ENCODE measurements at regions not wholly inside any gene's neighbourhood (a gene's known extent, or its start where the extent isn't known, plus 50 kb on each side); places are given as distances from the start of the nearest gene placed in this dataset.

DNA sequence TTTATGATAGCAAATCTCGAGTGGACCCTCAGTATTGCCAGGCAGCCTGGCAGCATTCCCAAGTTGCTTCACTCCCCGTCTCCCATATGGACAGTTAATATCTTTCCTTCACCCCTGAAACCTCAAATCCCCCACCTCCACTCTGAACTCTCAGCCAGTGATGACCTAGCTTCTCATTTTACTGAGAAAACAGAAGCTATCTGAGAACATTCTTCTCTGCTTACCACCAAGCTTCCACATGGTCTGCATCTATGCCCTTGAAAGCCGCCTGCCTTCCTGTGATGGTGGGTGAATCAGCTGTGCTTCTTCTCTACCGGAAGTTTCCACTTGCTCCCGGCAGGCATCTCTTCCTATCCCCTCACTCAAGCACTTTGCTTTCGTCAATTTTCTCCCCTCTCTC lies 529.2 kb downstream of the EPHA4 start:
- ChIA-PET CTCF (no interaction called here), POLR2A (ENCODE audit: unreplicated experiment) (no interaction called here)
- no TSS peak for BruUV-seq (replicated peaks)
- Histone ChIP-seq H3K9ac (ENCODE audit: low read length) (no peak overlapping the region), H3K27me3 (ENCODE audit: low read length) (no peaks in the 10 kb centered on the region), H4K20me1 (ENCODE audit: low read length) (no peaks in the 10 kb centered on the region), H3K4me3 (ENCODE audit: low read length) (no peak overlapping the region), H2AFZ (ENCODE audit: low read length) (no peak overlapping the region), H3K36me3 (ENCODE audit: low read depth, low read length) (no peaks in the 10 kb centered on the region), H3F3A (ENCODE audit: low read length, unreplicated experiment) (no peaks in the 10 kb centered on the region), H3K9me2 (replicated peaks; ENCODE audit: low read length) (no peaks in the 10 kb centered on the region), H3K79me2 (ENCODE audit: low read length) (no peaks in the 10 kb centered on the region), H3K9me3 (ENCODE audit: low read length) (no peaks in the 10 kb centered on the region), H3K27ac (ENCODE audit: low read length) (no peak overlapping the region), H3K4me2 (ENCODE audit: low read length) (no peak overlapping the region), H3K4me1 (ENCODE audit: insufficient read depth, low read length) (no peaks in the 10 kb centered on the region)
- intact Hi-C loops (cut with micrococcal nuclease) = no loop called here
- TF ChIP-seq EZH2 (IDR thresholded peaks at IDR 0.05; ENCODE audit: low read length, unreplicated experiment) (no peak), EZH2phosphoT487 (IDR thresholded peaks at IDR 0.05; ENCODE audit: borderline replicate concordance, low read length) (no peak)
- TF ChIP-seq, protein P1, sequence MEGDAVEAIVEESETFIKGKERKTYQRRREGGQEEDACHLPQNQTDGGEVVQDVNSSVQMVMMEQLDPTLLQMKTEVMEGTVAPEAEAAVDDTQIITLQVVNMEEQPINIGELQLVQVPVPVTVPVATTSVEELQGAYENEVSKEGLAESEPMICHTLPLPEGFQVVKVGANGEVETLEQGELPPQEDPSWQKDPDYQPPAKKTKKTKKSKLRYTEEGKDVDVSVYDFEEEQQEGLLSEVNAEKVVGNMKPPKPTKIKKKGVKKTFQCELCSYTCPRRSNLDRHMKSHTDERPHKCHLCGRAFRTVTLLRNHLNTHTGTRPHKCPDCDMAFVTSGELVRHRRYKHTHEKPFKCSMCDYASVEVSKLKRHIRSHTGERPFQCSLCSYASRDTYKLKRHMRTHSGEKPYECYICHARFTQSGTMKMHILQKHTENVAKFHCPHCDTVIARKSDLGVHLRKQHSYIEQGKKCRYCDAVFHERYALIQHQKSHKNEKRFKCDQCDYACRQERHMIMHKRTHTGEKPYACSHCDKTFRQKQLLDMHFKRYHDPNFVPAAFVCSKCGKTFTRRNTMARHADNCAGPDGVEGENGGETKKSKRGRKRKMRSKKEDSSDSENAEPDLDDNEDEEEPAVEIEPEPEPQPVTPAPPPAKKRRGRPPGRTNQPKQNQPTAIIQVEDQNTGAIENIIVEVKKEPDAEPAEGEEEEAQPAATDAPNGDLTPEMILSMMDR (conservative IDR thresholded peaks at IDR 0.05; ENCODE audit: low read depth, low read length) = no peak
- ATAC-seq = no peak
- no peak for DNase-seq

DNA sequence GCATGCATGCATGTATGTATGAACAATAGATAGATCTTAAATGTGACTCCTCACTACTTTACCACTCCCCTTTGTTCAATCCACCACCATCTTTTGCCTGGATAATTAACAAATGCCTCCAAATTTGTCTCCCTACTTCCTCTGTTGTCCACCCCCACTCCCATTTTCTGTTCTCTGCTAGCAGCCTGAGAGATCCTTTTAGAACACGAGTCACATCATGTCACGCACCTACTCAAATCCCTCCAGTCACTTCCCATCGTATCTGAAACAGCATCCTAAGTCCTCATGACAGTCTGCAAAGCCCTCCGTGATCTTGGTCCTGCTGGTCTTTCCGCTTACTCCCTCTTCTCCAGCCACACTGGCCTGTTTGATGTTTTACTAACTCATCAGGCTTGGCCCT lies 527.3 kb downstream of the EPHA4 start:
- no peak for DNase-seq
- Histone ChIP-seq H3K4me3 (ENCODE audit: low read length) (no peak overlapping the region), H3F3A (ENCODE audit: low read length, unreplicated experiment) (no peaks in the 10 kb centered on the region), H3K79me2 (ENCODE audit: low read length) (no peaks in the 10 kb centered on the region), H3K9me2 (replicated peaks; ENCODE audit: low read length) (no peaks in the 10 kb centered on the region), H3K9me3 (ENCODE audit: low read length) (no peaks in the 10 kb centered on the region), H2AFZ (ENCODE audit: low read length) (no peak overlapping the region), H3K27ac (ENCODE audit: low read length) (no peak overlapping the region), H3K27me3 (ENCODE audit: low read length) (no peaks in the 10 kb centered on the region), H3K36me3 (ENCODE audit: low read depth, low read length) (no peaks in the 10 kb centered on the region), H3K4me2 (ENCODE audit: low read length) (no peak overlapping the region), H3K4me1 (ENCODE audit: insufficient read depth, low read length) (no peaks in the 10 kb centered on the region), H4K20me1 (ENCODE audit: low read length) (no peaks in the 10 kb centered on the region), H3K9ac (ENCODE audit: low read length) (no peak overlapping the region)
- ATAC-seq = no peak
- intact Hi-C loops (cut with micrococcal nuclease) = no loop called here
- ChIA-PET POLR2A (ENCODE audit: unreplicated experiment) (no interaction called here), CTCF (no interaction called here)
- no TSS peak for BruUV-seq (replicated peaks)
- TF ChIP-seq EZH2 (IDR thresholded peaks at IDR 0.05; ENCODE audit: low read length, unreplicated experiment) = no peak
- no peak for TF ChIP-seq EZH2phosphoT487 (IDR thresholded peaks at IDR 0.05; ENCODE audit: borderline replicate concordance, low read length)
- TF ChIP-seq, protein P1 (conservative IDR thresholded peaks at IDR 0.05; ENCODE audit: low read depth, low read length) = no peak

DNA sequence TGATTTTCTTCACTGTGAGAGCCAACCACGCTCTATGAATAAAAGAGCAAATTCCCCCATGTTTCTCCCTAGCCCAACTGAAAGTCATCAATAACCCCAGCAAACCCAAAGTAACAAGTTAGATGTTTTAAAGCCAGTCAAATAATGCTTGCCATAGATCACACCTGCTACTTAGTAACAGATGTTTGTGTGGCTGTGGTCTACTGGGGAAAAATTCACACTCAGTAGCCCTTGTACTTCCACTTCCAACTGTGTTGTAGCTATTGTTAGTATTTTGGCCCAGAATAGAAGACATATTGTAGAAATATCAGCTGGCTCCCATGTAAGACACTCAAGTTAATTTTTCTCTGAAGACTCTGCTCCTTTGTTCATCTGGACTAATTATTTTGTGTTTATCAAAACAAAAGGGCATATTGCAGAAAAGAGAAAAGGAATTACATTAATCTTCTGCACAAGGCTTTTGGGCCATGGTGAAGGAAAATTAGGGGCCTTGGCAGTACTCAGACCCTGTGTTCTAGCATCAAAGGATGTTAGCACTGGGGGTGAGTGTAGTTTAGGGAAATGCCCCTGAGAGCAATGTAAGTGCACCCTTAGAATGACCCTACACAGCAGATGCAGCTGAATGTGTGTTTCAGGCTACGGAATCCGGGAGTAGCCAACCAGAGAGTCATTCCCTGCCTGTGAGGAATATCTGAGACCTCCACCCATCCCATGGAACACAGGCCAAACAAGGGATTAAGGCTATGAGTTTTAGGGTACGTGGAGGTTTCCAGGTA lies 521.9 kb downstream of the EPHA4 start:
- POLR2A ChIA-PET (ENCODE audit: unreplicated experiment) = no interaction called here

More for the DNA sequence above, 521.9 kb downstream of the EPHA4 start:
- DNase-seq (no peak), ATAC-seq (no peak)
- BruUV-seq (replicated peaks) = no TSS peak
- H2AFZ ChIP-seq (ENCODE audit: low read length) = no peak overlapping the region
- no peak overlapping the region for H3K9ac ChIP-seq (ENCODE audit: low read length)
- no peaks in the 10 kb centered on the region for H3K4me1 ChIP-seq (ENCODE audit: insufficient read depth, low read length)
- H3K27ac ChIP-seq (ENCODE audit: low read length) = no peak overlapping the region
- CTCF ChIA-PET = no interaction called here
- H3K79me2 ChIP-seq (ENCODE audit: low read length) = no peaks in the 10 kb centered on the region
- H3K4me2 ChIP-seq (ENCODE audit: low read length) = no peak overlapping the region
- no peaks in the 10 kb centered on the region for H4K20me1 ChIP-seq (ENCODE audit: low read length)
- no peaks in the 10 kb centered on the region for H3K9me2 ChIP-seq (replicated peaks; ENCODE audit: low read length)
- H3K36me3 ChIP-seq (ENCODE audit: low read depth, low read length) = no peaks in the 10 kb centered on the region
- H3K9me3 ChIP-seq (ENCODE audit: low read length) = no peaks in the 10 kb centered on the region
- TF ChIP-seq EZH2 (IDR thresholded peaks at IDR 0.05; ENCODE audit: low read length, unreplicated experiment) (no peak), EZH2phosphoT487 (IDR thresholded peaks at IDR 0.05; ENCODE audit: borderline replicate concordance, low read length) (no peak)
- TF ChIP-seq, protein P1 (conservative IDR thresholded peaks at IDR 0.05; ENCODE audit: low read depth, low read length) = no peak
- 0 out of 2 replicates have a peak, but pooled peaks cover 8% of the 10 kb centered on the region for H3K27me3 ChIP-seq (ENCODE audit: low read length)
- intact Hi-C loops (cut with micrococcal nuclease) = no loop called here
- H3F3A ChIP-seq (ENCODE audit: low read length, unreplicated experiment) = no peaks in the 10 kb centered on the region
- no peak overlapping the region for H3K4me3 ChIP-seq (ENCODE audit: low read length)
